ENCODE measurements at regions not wholly inside any gene's neighbourhood (a gene's known extent, or its start where the extent isn't known, plus 50 kb on each side); places are given as distances from the start of the nearest gene placed in this dataset.

DNA sequence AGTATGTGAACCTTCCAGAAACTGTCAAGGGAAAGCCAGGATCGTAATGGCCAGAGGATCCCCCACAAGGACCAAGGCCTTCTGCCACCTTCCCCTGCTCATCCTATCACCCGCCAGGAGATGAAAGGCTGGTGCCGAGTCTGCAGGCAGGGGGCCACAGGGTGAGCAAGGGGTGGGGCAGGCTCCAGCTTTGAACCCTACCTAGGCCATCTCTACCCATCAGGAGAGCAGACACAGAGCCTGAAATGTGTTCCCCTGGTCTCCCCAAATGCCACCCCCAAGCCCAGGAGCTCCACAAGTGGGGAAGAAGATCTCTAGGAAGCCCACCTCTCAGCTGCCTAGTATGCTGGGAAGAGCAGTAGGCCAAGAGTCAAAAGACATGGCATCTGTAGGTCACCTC, 95.1 kb downstream of the KCTD15 start:
- H3K4me2 ChIP-seq (ENCODE audit: control insufficient read depth, extremely low read depth, insufficient read depth, low read depth, low read length) = no peak overlapping the region
- no peak overlapping the region for H3K4me3 ChIP-seq (ENCODE audit: control insufficient read depth in 2 of 3, extremely low read depth in 1 of 3, insufficient read depth in 2 of 3, low read depth in 1 of 3, low read length in 3 of 3)
- no peak for TF ChIP-seq EZH2 (IDR thresholded peaks at IDR 0.05; ENCODE audit: low read length)
- TF ChIP-seq, protein P1, sequence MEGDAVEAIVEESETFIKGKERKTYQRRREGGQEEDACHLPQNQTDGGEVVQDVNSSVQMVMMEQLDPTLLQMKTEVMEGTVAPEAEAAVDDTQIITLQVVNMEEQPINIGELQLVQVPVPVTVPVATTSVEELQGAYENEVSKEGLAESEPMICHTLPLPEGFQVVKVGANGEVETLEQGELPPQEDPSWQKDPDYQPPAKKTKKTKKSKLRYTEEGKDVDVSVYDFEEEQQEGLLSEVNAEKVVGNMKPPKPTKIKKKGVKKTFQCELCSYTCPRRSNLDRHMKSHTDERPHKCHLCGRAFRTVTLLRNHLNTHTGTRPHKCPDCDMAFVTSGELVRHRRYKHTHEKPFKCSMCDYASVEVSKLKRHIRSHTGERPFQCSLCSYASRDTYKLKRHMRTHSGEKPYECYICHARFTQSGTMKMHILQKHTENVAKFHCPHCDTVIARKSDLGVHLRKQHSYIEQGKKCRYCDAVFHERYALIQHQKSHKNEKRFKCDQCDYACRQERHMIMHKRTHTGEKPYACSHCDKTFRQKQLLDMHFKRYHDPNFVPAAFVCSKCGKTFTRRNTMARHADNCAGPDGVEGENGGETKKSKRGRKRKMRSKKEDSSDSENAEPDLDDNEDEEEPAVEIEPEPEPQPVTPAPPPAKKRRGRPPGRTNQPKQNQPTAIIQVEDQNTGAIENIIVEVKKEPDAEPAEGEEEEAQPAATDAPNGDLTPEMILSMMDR (optimal IDR thresholded peaks at IDR 0.05 in 1 of 3, IDR thresholded peaks at IDR 0.05 in 1 of 3, conservative IDR thresholded peaks at IDR 0.05 in 1 of 3; ENCODE audit: extremely low read depth in 1 of 3, insufficient read depth in 2 of 3, low read length in 3 of 3) = no peak
- DNase-seq (ENCODE audit: low read depth, low spot score) (no peak), FAIRE-seq (no peak)
- no peaks in the 10 kb centered on the region for H3K4me1 ChIP-seq (ENCODE audit: control insufficient read depth, extremely low read depth, insufficient read depth, low read length)
- no peak overlapping the region for H2AFZ ChIP-seq (ENCODE audit: control insufficient read depth, low read length)
- no peaks in the 10 kb centered on the region for H3K36me3 ChIP-seq (ENCODE audit: control insufficient read depth in 2 of 2, extremely low read depth in 1 of 2, insufficient read depth in 2 of 2, low read length in 2 of 2)
- no peaks in the 10 kb centered on the region for H3K9me3 ChIP-seq (ENCODE audit: control insufficient read depth, low read depth, low read length)
- H4K20me1 ChIP-seq (ENCODE audit: control insufficient read depth, extremely low read depth, insufficient read depth, low read length) = no peaks in the 10 kb centered on the region
- H3K27ac ChIP-seq (ENCODE audit: control insufficient read depth, insufficient read depth, low read length) = no peak overlapping the region
- H3K79me2 ChIP-seq (ENCODE audit: control insufficient read depth, insufficient read depth, low read length) = no peaks in the 10 kb centered on the region
- dilution Hi-C loops (cut with MboI; ENCODE audit: extremely low pct_ligation_motif_present, low sequenced_read_pairs) = no loop called here
- H3K27me3 ChIP-seq (ENCODE audit: control insufficient read depth, extremely low read depth, insufficient read depth, low read length) = peaks cover 3% of the 10 kb centered on the region
- H3K9ac ChIP-seq (ENCODE audit: control insufficient read depth, extremely low read depth, insufficient read depth, low read length) = no peak overlapping the region
- no peaks in the 10 kb centered on the region for H3K9me1 ChIP-seq (ENCODE audit: control insufficient read depth, extremely low read depth, insufficient read depth, low read length)

DNA sequence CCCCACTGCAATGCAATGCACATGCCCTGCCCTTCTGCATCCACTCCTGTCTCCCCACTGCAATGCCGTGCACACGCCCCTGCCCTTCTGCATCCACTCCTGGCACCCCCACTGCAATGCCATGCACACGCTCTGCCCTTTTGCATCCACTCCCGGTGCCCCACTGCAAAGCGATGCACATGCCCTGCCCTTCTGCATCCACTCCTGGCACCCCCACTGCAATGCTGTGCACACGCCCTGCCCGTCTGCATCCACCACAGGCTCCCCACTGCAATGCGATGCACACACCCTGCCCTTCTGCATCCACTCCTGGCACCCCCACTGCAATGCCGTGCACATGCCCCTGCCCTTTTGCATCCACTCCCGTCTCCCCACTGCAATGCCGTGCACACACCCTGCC, 98.1 kb downstream of the KCTD15 start:
- dilution Hi-C loops (cut with MboI; ENCODE audit: extremely low pct_ligation_motif_present, low sequenced_read_pairs) = no loop called here
- H3K9ac ChIP-seq (ENCODE audit: control insufficient read depth, extremely low read depth, insufficient read depth, low read length) = no peak overlapping the region
- peaks cover 3% of the 10 kb centered on the region for H3K27me3 ChIP-seq (ENCODE audit: control insufficient read depth, extremely low read depth, insufficient read depth, low read length)

More for the DNA sequence above, 98.1 kb downstream of the KCTD15 start:
- no peak overlapping the region for H2AFZ ChIP-seq (ENCODE audit: control insufficient read depth, low read length)
- no peak for DNase-seq (ENCODE audit: low read depth, low spot score)
- H3K4me2 ChIP-seq (ENCODE audit: control insufficient read depth, extremely low read depth, insufficient read depth, low read depth, low read length) = no peak overlapping the region
- H3K9me3 ChIP-seq (ENCODE audit: control insufficient read depth, low read depth, low read length) = no peaks in the 10 kb centered on the region
- TF ChIP-seq, protein P1 (optimal IDR thresholded peaks at IDR 0.05 in 1 of 3, IDR thresholded peaks at IDR 0.05 in 1 of 3, conservative IDR thresholded peaks at IDR 0.05 in 1 of 3; ENCODE audit: extremely low read depth in 1 of 3, insufficient read depth in 2 of 3, low read length in 3 of 3) = no peak
- TF ChIP-seq EZH2 (IDR thresholded peaks at IDR 0.05; ENCODE audit: low read length) = no peak
- no peak for FAIRE-seq
- no peaks in the 10 kb centered on the region for H3K36me3 ChIP-seq (ENCODE audit: control insufficient read depth in 2 of 2, extremely low read depth in 1 of 2, insufficient read depth in 2 of 2, low read length in 2 of 2)
- H3K27ac ChIP-seq (ENCODE audit: control insufficient read depth, insufficient read depth, low read length) = no peak overlapping the region
- H3K9me1 ChIP-seq (ENCODE audit: control insufficient read depth, extremely low read depth, insufficient read depth, low read length) = no peaks in the 10 kb centered on the region
- no peaks in the 10 kb centered on the region for H3K79me2 ChIP-seq (ENCODE audit: control insufficient read depth, insufficient read depth, low read length)
- no peak overlapping the region for H3K4me3 ChIP-seq (ENCODE audit: control insufficient read depth in 2 of 3, extremely low read depth in 1 of 3, insufficient read depth in 2 of 3, low read depth in 1 of 3, low read length in 3 of 3)
- no peaks in the 10 kb centered on the region for H4K20me1 ChIP-seq (ENCODE audit: control insufficient read depth, extremely low read depth, insufficient read depth, low read length)
- H3K4me1 ChIP-seq (ENCODE audit: control insufficient read depth, extremely low read depth, insufficient read depth, low read length) = no peaks in the 10 kb centered on the region
